Muscle of leg (tissue), 3 donors: ENCODE measurements at regions not wholly inside any gene's neighbourhood (a gene's known extent, or its start where the extent isn't known, plus 50 kb on each side); places are given as distances from the start of the nearest gene placed in this dataset.

ENCODE experiments used
- DNase-seq: peaks from one replicate; pipeline ENCODE4 v3.0.0; 2013
- H3K27ac ChIP-seq: one replicate; pipeline ENCODE4 v1.5.1; 2013; ENCODE audit warnings: mild to moderate bottlenecking, low read length, control low read depth
- H3K27me3 ChIP-seq: one replicate; pipeline ENCODE4 v1.6.1; 2013; ENCODE audit warnings: low read length; ENCODE audit not compliant: control insufficient read depth, insufficient read depth
- H3K36me3 ChIP-seq: one replicate; pipeline ENCODE4 v1.6.1; 2013; ENCODE audit warnings: low read length; ENCODE audit not compliant: control insufficient read depth, insufficient read depth
- H3K4me1 ChIP-seq: one replicate; pipeline ENCODE4 v1.6.1; 2013; ENCODE audit warnings: low read length; ENCODE audit not compliant: control insufficient read depth, insufficient read depth
- H3K4me3 ChIP-seq: one replicate; pipeline ENCODE4 v1.5.1; 2013; ENCODE audit warnings: low read length, control low read depth
- H3K9me3 ChIP-seq: replicated peaks from 2 replicates; pipeline ENCODE4 v1.6.1; 2013; ENCODE audit warnings: low read depth, low read length; ENCODE audit not compliant: control insufficient read depth
- WGBS: methylation state at CpG from one replicate; pipeline ENCODE4 v1.1.5; 2013; ENCODE audit warnings: missing lambda C conversion rate; ENCODE audit not compliant: insufficient coverage; 5-methylcytosine and 5-hydroxymethylcytosine counted together

- Histone ChIP-seq H3K36me3 (no peaks in the 10 kb centered on the region), H3K27me3 (peaks cover 4% of the 10 kb centered on the region), H3K27ac (no peak overlapping the region), H3K4me1 (no peaks in the 10 kb centered on the region), H3K9me3 (no peaks in the 10 kb centered on the region), H3K4me3 (no peak overlapping the region)
- WGBS: no CpG with 5 or more reads among the region's 3 CpGs
- no peak for DNase-seq
Observed at GRCh38 chrX:79645749-79646148, 278.6 kb upstream of the ITM2A start.

DNA sequence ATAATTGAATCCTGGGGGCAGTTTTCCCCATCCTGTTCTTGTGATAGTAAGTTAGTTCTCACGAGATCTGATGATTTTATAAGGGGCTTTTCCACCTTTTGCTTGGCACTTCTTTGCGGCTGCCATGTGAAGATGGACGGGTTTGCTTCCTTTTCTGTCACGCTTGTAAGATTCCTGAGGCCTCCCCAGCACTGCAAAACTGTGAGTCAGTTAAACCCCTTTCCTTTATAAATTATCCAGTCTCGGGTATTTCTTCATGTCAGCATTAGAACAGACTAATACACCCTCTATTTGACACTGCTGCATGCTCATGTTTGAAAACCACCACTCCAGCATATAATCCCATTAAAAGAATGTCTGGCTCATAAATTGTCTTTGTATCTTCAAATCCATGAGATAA lies 264.4 kb upstream of the ITM2A start:
- H3K27ac ChIP-seq: no peak overlapping the region
- DNase-seq: no peak
- no peaks in the 10 kb centered on the region for H3K9me3 ChIP-seq
- H3K4me1 ChIP-seq: no peaks in the 10 kb centered on the region
- no peak overlapping the region for H3K4me3 ChIP-seq
- no peaks in the 10 kb centered on the region for H3K27me3 ChIP-seq
- no peaks in the 10 kb centered on the region for H3K36me3 ChIP-seq
- 44% methylated on average over 5 of the region's 5 CpGs for WGBS

- H3K27ac ChIP-seq: no peak overlapping the region
- H3K27me3 ChIP-seq: no peaks in the 10 kb centered on the region
- H3K4me1 ChIP-seq: no peaks in the 10 kb centered on the region
- H3K4me3 ChIP-seq: no peak overlapping the region
- no peak for DNase-seq
- H3K36me3 ChIP-seq: no peaks in the 10 kb centered on the region
- no CpG with 5 or more reads among the region's 5 CpGs for WGBS
- H3K9me3 ChIP-seq: no peaks in the 10 kb centered on the region
Observed at GRCh38 chrX:79630033-79631009, 263.2 kb upstream of the ITM2A start.

DNA sequence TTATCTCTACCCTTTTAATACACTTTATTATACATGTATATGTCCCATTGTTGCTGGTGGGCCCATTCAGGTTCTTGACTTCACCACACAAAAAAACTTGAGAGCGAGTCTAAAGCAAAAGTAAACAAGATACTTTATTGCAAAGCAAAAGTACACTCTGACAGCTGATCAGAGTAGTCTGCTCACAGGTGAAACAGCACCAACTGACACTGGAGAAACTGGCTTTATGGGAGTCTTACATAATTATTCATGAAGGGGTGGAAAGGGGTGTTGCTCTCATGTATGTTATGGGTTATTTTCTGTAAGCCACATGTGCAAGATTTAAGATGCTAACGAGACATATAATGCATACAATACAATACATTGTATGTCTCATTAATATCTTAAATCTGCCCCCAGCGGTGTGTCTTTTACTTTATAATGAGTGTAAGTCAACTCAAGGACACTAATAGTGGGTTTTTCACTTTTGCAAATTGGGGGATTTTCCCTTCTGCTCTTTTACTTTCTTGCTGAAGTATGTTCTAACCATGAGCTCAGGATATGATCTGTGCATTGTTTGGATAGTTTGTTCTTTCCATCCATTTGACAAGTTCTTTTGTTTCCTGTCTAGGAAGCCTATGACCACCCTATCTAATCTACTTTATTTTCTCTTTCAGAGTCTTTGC lies 256.1 kb upstream of the ITM2A start:
- Histone ChIP-seq H3K27me3 (no peaks in the 10 kb centered on the region), H3K4me1 (no peaks in the 10 kb centered on the region), H3K27ac (no peak overlapping the region), H3K36me3 (no peaks in the 10 kb centered on the region), H3K9me3 (no peaks in the 10 kb centered on the region), H3K4me3 (no peak overlapping the region)
- WGBS: no CpG with 5 or more reads among the region's 3 CpGs
- DNase-seq: no peak

GRCh38 chrX:79618280-79618679 lies 251.1 kb upstream of the ITM2A start:
- H3K27me3 ChIP-seq: no peaks in the 10 kb centered on the region
- no CpG with 5 or more reads among the region's 4 CpGs for WGBS
- no peak overlapping the region for H3K4me3 ChIP-seq
- H3K4me1 ChIP-seq: no peaks in the 10 kb centered on the region
- no peak for DNase-seq
- H3K36me3 ChIP-seq: no peaks in the 10 kb centered on the region
- no peaks in the 10 kb centered on the region for H3K9me3 ChIP-seq
- no peak overlapping the region for H3K27ac ChIP-seq

- no peak overlapping the region for H3K4me3 ChIP-seq
- H3K36me3 ChIP-seq: no peaks in the 10 kb centered on the region
- H3K27ac ChIP-seq: no peak overlapping the region
- H3K27me3 ChIP-seq: peaks cover 6% of the 10 kb centered on the region
- H3K9me3 ChIP-seq: no peaks in the 10 kb centered on the region
- H3K4me1 ChIP-seq: no peaks in the 10 kb centered on the region
- no peak for DNase-seq
- WGBS: 76% methylated on average over 3 of the region's 4 CpGs
Observed at GRCh38 chrX:79604364-79604763, 237.2 kb upstream of the ITM2A start.

DNA sequence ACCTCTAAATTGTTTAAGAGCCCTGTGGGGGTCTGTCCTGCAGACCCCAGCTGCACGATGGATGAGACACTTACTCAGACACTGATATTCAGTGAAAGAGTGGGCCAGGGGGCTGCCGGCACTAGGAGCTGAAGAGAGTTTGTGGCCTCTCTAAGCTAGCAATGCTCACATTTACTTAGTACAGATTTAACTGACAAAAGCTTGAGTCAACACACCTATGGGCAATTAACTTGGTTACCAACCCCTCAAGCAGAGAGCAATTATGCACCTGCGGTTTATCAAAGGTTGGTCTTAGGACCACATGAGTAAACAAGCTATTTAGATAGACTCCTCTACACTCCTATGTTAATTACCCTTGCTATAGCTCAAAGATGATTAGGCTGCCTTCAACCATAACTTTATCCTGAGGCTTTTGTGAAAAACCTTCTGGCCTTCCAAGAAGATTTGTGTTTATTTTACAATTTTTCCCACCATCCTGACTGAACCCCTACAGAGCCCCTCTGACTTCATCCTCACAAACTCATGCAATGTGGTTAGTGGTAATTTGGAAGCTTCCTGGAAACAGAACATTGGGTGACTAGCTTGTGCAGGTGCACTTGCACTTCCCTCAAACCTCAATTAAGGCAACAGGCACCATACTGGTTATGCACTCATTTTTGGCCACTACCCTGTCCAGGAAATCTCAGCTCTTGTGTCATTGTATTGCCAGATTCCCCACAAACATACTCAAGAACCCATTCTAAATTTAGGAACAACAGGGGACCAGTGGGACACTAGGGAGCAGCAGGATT lies 234.4 kb upstream of the ITM2A start:
- WGBS: 33% methylated on average over 1 of the region's 3 CpGs
- Histone ChIP-seq H3K27ac (no peak overlapping the region), H3K4me1 (no peaks in the 10 kb centered on the region), H3K9me3 (no peaks in the 10 kb centered on the region), H3K4me3 (no peak overlapping the region), H3K27me3 (peaks cover 6% of the 10 kb centered on the region), H3K36me3 (no peaks in the 10 kb centered on the region)
- DNase-seq: no peak

DNA sequence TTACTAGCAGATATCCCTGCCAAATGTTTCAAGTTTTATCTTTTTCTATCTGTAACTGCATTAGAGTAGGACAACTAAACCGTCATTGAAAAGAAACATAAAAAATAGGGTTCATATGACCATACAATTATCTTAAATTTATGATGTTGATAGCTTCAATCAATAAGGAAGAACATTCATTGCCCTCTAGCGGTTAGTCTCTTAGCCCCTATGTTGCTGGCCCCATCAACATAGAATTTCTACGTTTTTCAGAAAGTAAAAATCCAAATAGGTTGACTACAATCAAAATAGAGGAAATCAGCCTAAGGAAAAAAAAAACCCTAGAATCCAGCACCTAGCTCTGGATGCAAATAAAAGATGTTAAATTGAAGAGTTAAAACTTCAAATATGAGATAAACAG lies 225.1 kb upstream of the ITM2A start:
- Histone ChIP-seq H3K4me3 (no peak overlapping the region), H3K36me3 (no peaks in the 10 kb centered on the region), H3K27me3 (peaks cover 4% of the 10 kb centered on the region), H3K9me3 (no peaks in the 10 kb centered on the region), H3K27ac (no peak overlapping the region), H3K4me1 (no peaks in the 10 kb centered on the region)
- no CpG with 5 or more reads among the region's 3 CpGs for WGBS
- no peak for DNase-seq

- Histone ChIP-seq H3K9me3 (no peaks in the 10 kb centered on the region), H3K4me3 (no peak overlapping the region), H3K27ac (no peak overlapping the region), H3K36me3 (no peaks in the 10 kb centered on the region), H3K4me1 (no peaks in the 10 kb centered on the region), H3K27me3 (peaks cover 3% of the 10 kb centered on the region)
- no peak for DNase-seq
Observed at GRCh38 chrX:79588233-79588632, 221.1 kb upstream of the ITM2A start.

- no peak overlapping the region for H3K27ac ChIP-seq
- H3K36me3 ChIP-seq: no peaks in the 10 kb centered on the region
- no peak overlapping the region for H3K4me3 ChIP-seq
- no CpG with 5 or more reads among the region's 1 CpG for WGBS
- no peak for DNase-seq
- peaks cover under 1% of the 10 kb centered on the region for H3K9me3 ChIP-seq
- H3K27me3 ChIP-seq: peaks cover 7% of the 10 kb centered on the region
- H3K4me1 ChIP-seq: no peaks in the 10 kb centered on the region
Observed at GRCh38 chrX:79573760-79574159, 206.6 kb upstream of the ITM2A start.
